Endometrium (tissue), 2 donors: ENCODE measurements at regions not wholly inside any gene's neighbourhood (a gene's known extent, or its start where the extent isn't known, plus 50 kb on each side); places are given as distances from the start of the nearest gene placed in this dataset.
"Not testable (repeated sequence)": the region's sequence is repeated elsewhere in the genome, so short reads cannot be mapped to it uniquely, and the experiment has no call there.

Experiments used
- FAIRE-seq: peaks from 2 replicates; lab custom pipeline; 2012; peaks lifted over from hg19 to GRCh38; lab: Jason Lieb, UNC
- donor health status: control.
- donor health status: control.

GRCh38 chr15:23850666-23851065 lies 163.6 kb upstream of the NDN start:
- FAIRE-seq, result no peak

- FAIRE-seq, result no peak
These were observed 164.8 kb upstream of the NDN start for GRCh38 chr15:23851921-23852320.

GRCh38 chr15:23853286-23853685 lies 166.2 kb upstream of the NDN start:
- no peak for FAIRE-seq

- no peak for FAIRE-seq
These were observed 167.3 kb upstream of the NDN start for GRCh38 chr15:23854203-23854911.

GRCh38 chr15:23854912-23855659 lies 168.0 kb upstream of the NDN start:
- FAIRE-seq, result no peak

- no peak for FAIRE-seq
These were observed 168.8 kb upstream of the NDN start for GRCh38 chr15:23855947-23856346.

GRCh38 chr15:23857028-23857641 lies 170.0 kb upstream of the NDN start:
- no peak for FAIRE-seq

GRCh38 chr15:23859008-23859407 lies 171.9 kb upstream of the NDN start:
- FAIRE-seq, result no peak

GRCh38 chr15:23860290-23861245 lies 173.5 kb upstream of the NDN start:
- FAIRE-seq, result no peak

GRCh38 chr15:23866832-23867231 lies 179.7 kb upstream of the NDN start:
- peak; percentile 48 for FAIRE-seq

GRCh38 chr15:23869396-23869795 lies 182.3 kb upstream of the NDN start:
- FAIRE-seq, result no peak

- not testable (repeated sequence) for FAIRE-seq
These were observed 186.5 kb upstream of the NDN start for GRCh38 chr15:23873613-23874012.

- no peak for FAIRE-seq
These were observed 190.7 kb upstream of the NDN start for GRCh38 chr15:23877502-23878412.

- no peak for FAIRE-seq
These were observed 194.2 kb upstream of the NDN start for GRCh38 chr15:23881291-23881690.

GRCh38 chr15:23890218-23890617 lies 203.1 kb upstream of the NDN start:
- FAIRE-seq, result no peak

- no peak for FAIRE-seq
These were observed 210.0 kb upstream of the NDN start for GRCh38 chr15:23897091-23897490.

GRCh38 chr15:23897531-23897930 lies 210.4 kb upstream of the NDN start:
- FAIRE-seq, result no peak

- FAIRE-seq, result no peak
These were observed 222.9 kb upstream of the NDN start for GRCh38 chr15:23910030-23910429.

- no peak for FAIRE-seq
These were observed 225.1 kb upstream of the NDN start for GRCh38 chr15:23912191-23912590.

- FAIRE-seq, result peak; percentile 60
These were observed 226.0 kb upstream of the NDN start for GRCh38 chr15:23913081-23913480.

- FAIRE-seq, result no peak
These were observed 226.5 kb upstream of the NDN start for GRCh38 chr15:23913635-23914034.
